IMR-90 (cell line): ENCODE measurements at regions not wholly inside any gene's neighbourhood (a gene's known extent, or its start where the extent isn't known, plus 50 kb on each side); places are given as distances from the start of the nearest gene placed in this dataset.

Source experiments
- ATAC-seq: fragments of 200-7000 bp; cut with Tn5 transposase; 2 replicates; pipeline ENCODE4 v1.9.1; 2020; ENCODE audit warnings: low read depth, mild to moderate bottlenecking, moderate library complexity
- BruUV-seq: library from RNA; stranded (reverse); fragments of 400-500 nt; replicated peaks from 2 replicates; lab custom pipeline; 2021; lab: Mats Ljungman, UMichigan
- CTCF ChIA-PET: fragments of 300-600 bp; formaldehyde crosslinking; extraction: SDS; loops from one replicate; lab custom pipeline; 2021; ENCODE audit warnings: antibody characterized with exemption; lab: Yijun Ruan, JAX
- POLR2A ChIA-PET: fragments of 300-600 bp; sonication (Branson Sonifier 250); formaldehyde crosslinking; loops from one replicate; lab custom pipeline; 2022; ENCODE audit warnings: antibody characterized with exemption; ENCODE audit not compliant: unreplicated experiment; lab: Charles Lee
- DNase-seq: peaks from one replicate; pipeline ENCODE4 v3.0.0; 2013
- H2AFZ ChIP-seq: replicated peaks from 2 replicates; pipeline ENCODE3; 2013; ENCODE audit warnings: low read length, mild to moderate bottlenecking; ENCODE audit not compliant: poor library complexity
- H2AK5ac ChIP-seq: 2 replicates; pipeline ENCODE4 v1.6.1; 2013; ENCODE audit warnings: low read depth, low read length, inconsistent platforms
- H2AK9ac ChIP-seq: replicated peaks from 2 replicates; pipeline ENCODE3; 2013; ENCODE audit warnings: mild to moderate bottlenecking, low read depth, low read length, moderate library complexity; ENCODE audit not compliant: poor library complexity
- H2BK120ac ChIP-seq: 2 replicates; pipeline ENCODE4 v1.6.1; 2013; ENCODE audit warnings: low read depth, low read length, inconsistent platforms
- H2BK15ac ChIP-seq: 3 replicates; pipeline ENCODE4 v1.6.1; 2013; ENCODE audit warnings: low read depth, low read length, inconsistent platforms
- H2BK20ac ChIP-seq: 2 replicates; pipeline ENCODE4 v1.6.1; 2013; ENCODE audit warnings: low read depth, mild to moderate bottlenecking, inconsistent platforms, low read length, moderate library complexity
- H2BK5ac ChIP-seq: 2 replicates; pipeline ENCODE4 v1.6.1; 2013; ENCODE audit warnings: mild to moderate bottlenecking, low read depth, low read length, inconsistent platforms; ENCODE audit not compliant: poor library complexity, severe bottlenecking
- H3K14ac ChIP-seq: replicated peaks from 2 replicates; pipeline ENCODE4 v1.6.1; 2013; ENCODE audit warnings: low read depth, low read length, inconsistent platforms
- H3K18ac ChIP-seq: 2 replicates; pipeline ENCODE4 v1.6.1; 2013; ENCODE audit warnings: low read depth, low read length, control low read depth
- H3K23ac ChIP-seq: 2 replicates; pipeline ENCODE4 v1.6.1; 2013; ENCODE audit warnings: low read depth, low read length, inconsistent platforms
- H3K27ac ChIP-seq: 2 replicates; pipeline ENCODE4 v1.5.1; 2013; ENCODE audit warnings: mild to moderate bottlenecking, control low read depth, low read length; ENCODE audit not compliant: insufficient read depth
- H3K27me3 ChIP-seq: 2 replicates; pipeline ENCODE4 v1.6.1; 2013; ENCODE audit warnings: low read length; ENCODE audit not compliant: control insufficient read depth, insufficient read depth
- H3K36me3 ChIP-seq: 2 replicates; pipeline ENCODE4 v1.6.1; 2013; ENCODE audit warnings: low read length, mixed read lengths; ENCODE audit not compliant: control insufficient read depth, insufficient read depth
- H3K4ac ChIP-seq: 2 replicates; pipeline ENCODE4 v1.6.1; 2013; ENCODE audit warnings: low read depth, low read length, inconsistent platforms
- H3K4me1 ChIP-seq: 2 replicates; pipeline ENCODE4 v1.6.1; 2013; ENCODE audit warnings: low read length, mixed read lengths; ENCODE audit not compliant: control insufficient read depth, insufficient read depth
- H3K4me2 ChIP-seq: 2 replicates; pipeline ENCODE4 v1.6.1; 2013; ENCODE audit warnings: low read depth, mild to moderate bottlenecking, control low read depth, low read length, moderate library complexity
- H3K4me3 ChIP-seq: 2 replicates; pipeline ENCODE4 v1.5.1; 2013; ENCODE audit warnings: low read depth, mild to moderate bottlenecking, control low read depth, low read length, moderate library complexity; ENCODE audit not compliant: insufficient read depth
- H3K56ac ChIP-seq: 2 replicates; pipeline ENCODE4 v1.6.1; 2013; ENCODE audit warnings: low read length, inconsistent platforms; ENCODE audit not compliant: insufficient read depth; ENCODE audit errors: extremely low read depth
- H3K79me1 ChIP-seq, 2 experiments: 2 replicates each; pipeline ENCODE4 v1.6.1; 2013; ENCODE audit warnings: low read length in 2 of 2, inconsistent platforms in 1 of 2, low read depth in 1 of 2
- H3K9ac ChIP-seq: 2 replicates; pipeline ENCODE4 v1.6.1; 2013; ENCODE audit warnings: low read depth, low read length, control low read depth
- H3K9me1 ChIP-seq: 2 replicates; pipeline ENCODE4 v1.6.1; 2013; ENCODE audit warnings: low read length, inconsistent platforms; ENCODE audit not compliant: insufficient read depth
- H3K9me3 ChIP-seq: 2 replicates; pipeline ENCODE4 v1.6.1; 2013; ENCODE audit warnings: low read length; ENCODE audit not compliant: control insufficient read depth, insufficient read depth
- H4K20me1 ChIP-seq: 2 replicates; pipeline ENCODE4 v1.6.1; 2013; ENCODE audit warnings: low read length, inconsistent platforms; ENCODE audit not compliant: insufficient read depth
- H4K5ac ChIP-seq: 2 replicates; pipeline ENCODE4 v1.6.1; 2013; ENCODE audit warnings: mild to moderate bottlenecking, low read depth, low read length, control low read depth
- H4K8ac ChIP-seq, 2 experiments: 2 replicates each; pipeline ENCODE4 v1.6.1; 2013; ENCODE audit warnings: low read depth in 2 of 2, low read length in 2 of 2, control low read depth in 1 of 2, inconsistent platforms in 1 of 2
- H4K91ac ChIP-seq: 2 replicates; pipeline ENCODE4 v1.6.1; 2013; ENCODE audit warnings: low read depth, low read length, inconsistent platforms; ENCODE audit not compliant: insufficient read depth
- CEBPB ChIP-seq: IDR thresholded peaks from 2 replicates; pipeline ENCODE4 v1.6.1; 2012; ENCODE audit warnings: low read depth, low read length, improper control_type of control experiment
- CHD1 ChIP-seq: IDR thresholded peaks from 2 replicates; pipeline ENCODE4 v1.6.1; 2012; ENCODE audit warnings: low read depth, low read length, improper control_type of control experiment
- CTCF ChIP-seq: conservative IDR thresholded peaks from 2 replicates; pipeline ENCODE4 v1.5.1; 2012; ENCODE audit warnings: mild to moderate bottlenecking, low read depth, low read length, improper control_type of control experiment
- NFE2L2 ChIP-seq: fragments of 150-350 bp; IDR thresholded peaks from 2 replicates; pipeline ENCODE4 v1.6.1; 2016; ENCODE audit warnings: low read depth, mild to moderate bottlenecking, low read length
- RAD21 ChIP-seq: IDR thresholded peaks from 2 replicates; pipeline ENCODE4 v1.6.1; 2012; ENCODE audit warnings: low read length, improper control_type of control experiment
- RCOR1 ChIP-seq: IDR thresholded peaks from 2 replicates; pipeline ENCODE4 v1.6.1; 2012; ENCODE audit warnings: mild to moderate bottlenecking, low read length, improper control_type of control experiment; ENCODE audit not compliant: insufficient replicate concordance
- USF2 ChIP-seq: fragments of 150-350 bp; IDR thresholded peaks from 2 replicates; pipeline ENCODE4 v1.6.1; 2017; ENCODE audit warnings: mild to moderate bottlenecking, antibody characterized with exemption, low read length, low read depth
- WGBS, 2 experiments: methylation state at CpG; one replicate each; pipeline versions ENCODE4 v1.1.5 to v1.1.7; 2013; ENCODE audit warnings: missing lambda C conversion rate in 2 of 2; ENCODE audit not compliant: insufficient read length in 1 of 2; ENCODE audit errors: extremely low coverage in 2 of 2; 5-methylcytosine and 5-hydroxymethylcytosine counted together
- dilution Hi-C: fragments of 300-500 bp; cut with HindIII; formaldehyde crosslinking; loops from one replicate; pipeline ENCODE4 v1.14.3; 2018; ENCODE audit warnings: low sequenced_read_pairs; ENCODE audit not compliant: unreplicated experiment
- in situ Hi-C: fragments of 300-500 bp; cut with MboI; formaldehyde crosslinking; loops from 3 replicates; pipeline ENCODE4 v1.14.3; 2019; ENCODE audit warnings: low sequenced_read_pairs, inconsistent platforms, mixed read lengths
- intact Hi-C: fragments of 100-400 bp; cut with micrococcal nuclease; formaldehyde crosslinking; loops from 2 replicates; pipeline ENCODE4 v1.10.0; 2022

GRCh38 chr4:36900446-36900987 lies 344.0 kb upstream of the NWD2 start:
- no peak overlapping the region for H3K4me3 ChIP-seq
- H3K9me1 ChIP-seq, result no peaks in the 10 kb centered on the region
- no peak overlapping the region for H2BK20ac ChIP-seq
- CTCF ChIA-PET, result no interaction called here
- in situ Hi-C loops (no loop called here), intact Hi-C loops (no loop called here), dilution Hi-C loops (no loop called here)
- H4K8ac ChIP-seq, result no peak overlapping the region
- no peak overlapping the region for H3K4me2 ChIP-seq
- H2AK5ac ChIP-seq, result no peak overlapping the region
- H2AK9ac ChIP-seq, result no peak overlapping the region
- H3K56ac ChIP-seq, result no peak overlapping the region
- no peak overlapping the region for H2BK120ac ChIP-seq
- H3K9me3 ChIP-seq, result peaks cover 9% of the 10 kb centered on the region
- no peaks in the 10 kb centered on the region for H3K36me3 ChIP-seq
- no peak overlapping the region for H2BK5ac ChIP-seq
- TF ChIP-seq NFE2L2 (no peak), CTCF (no peak), CEBPB (no peak), CHD1 (no peak), USF2 (no peak), RCOR1 (no peak), RAD21 (no peak)
- H3K79me1 ChIP-seq, result no peaks in the 10 kb centered on the region
- H3K4me1 ChIP-seq, result no peaks in the 10 kb centered on the region
- no peak for ATAC-seq
- DNase-seq, result no peak
- H3K9ac ChIP-seq, result no peak overlapping the region
- H3K23ac ChIP-seq, result no peak overlapping the region
- H2BK15ac ChIP-seq, result no peak overlapping the region
- H3K4ac ChIP-seq, result no peak overlapping the region
- H4K5ac ChIP-seq, result no peak overlapping the region
- POLR2A ChIA-PET, result no interaction called here
- no peak overlapping the region for H3K18ac ChIP-seq
- no TSS peak for BruUV-seq
- WGBS, 2 experiments, result no CpG with 5 or more reads among the region's 4 CpGs
- no peaks in the 10 kb centered on the region for H4K20me1 ChIP-seq
- H3K14ac ChIP-seq, result no peak overlapping the region
- no peak overlapping the region for H3K27ac ChIP-seq
- H2AFZ ChIP-seq, result no peak overlapping the region
- H3K27me3 ChIP-seq, result no peaks in the 10 kb centered on the region
- H4K91ac ChIP-seq, result no peak overlapping the region
